OCI-LY1 (cell line): ENCODE measurements at regions not wholly inside any gene's neighbourhood (a gene's known extent, or its start where the extent isn't known, plus 50 kb on each side); places are given as distances from the start of the nearest gene placed in this dataset.

Experiments
- EZH2 ChIP-seq: fragments of 200-600 bp; sonication (generic), shearing (Covaris generic); IDR thresholded peaks from 2 replicates; pipeline ENCODE4 v1.8.0; 2017; ENCODE audit warnings: borderline replicate concordance, mixed run types, mild to moderate bottlenecking, antibody characterized with exemption, low read length, moderate library complexity, mixed read lengths
- TF ChIP-seq, protein P1 (sequence below): fragments of 200-600 bp; sonication (generic), shearing (Covaris generic); IDR thresholded peaks from 2 replicates; pipeline ENCODE4 v1.5.1; 2017; ENCODE audit warnings: mild to moderate bottlenecking, antibody characterized with exemption, low read length, moderate library complexity, mixed read lengths

DNA sequence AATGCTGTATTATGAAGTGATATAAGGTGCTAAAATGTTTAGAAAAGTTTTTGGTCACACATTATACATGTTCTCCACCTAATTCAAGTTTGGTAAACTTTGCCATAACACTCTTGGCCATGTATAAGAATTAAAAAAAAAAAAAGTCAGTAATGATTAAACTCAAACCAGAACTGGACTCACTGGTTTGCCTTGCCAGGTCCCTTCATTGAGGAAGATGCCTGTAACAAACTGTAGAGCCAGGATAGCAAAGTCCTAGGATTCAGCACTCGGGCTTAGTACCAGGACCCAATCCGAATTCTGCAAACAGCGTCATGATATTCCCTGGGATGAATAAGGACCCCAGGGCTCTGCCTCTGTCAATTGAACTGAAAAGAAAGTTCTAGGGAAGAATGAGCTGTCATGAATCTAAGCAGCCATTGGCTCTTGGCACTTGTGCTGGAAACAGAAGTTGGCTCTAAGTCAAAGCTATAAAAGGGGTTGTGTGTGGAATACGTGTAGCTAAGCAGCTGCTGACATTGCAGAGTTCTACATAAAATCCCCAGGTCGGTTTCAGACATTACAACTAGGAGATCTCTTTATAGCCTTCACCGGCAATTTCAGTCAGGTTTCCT, 216.9 kb downstream of the C7orf25 start:
- TF ChIP-seq, protein P1, sequence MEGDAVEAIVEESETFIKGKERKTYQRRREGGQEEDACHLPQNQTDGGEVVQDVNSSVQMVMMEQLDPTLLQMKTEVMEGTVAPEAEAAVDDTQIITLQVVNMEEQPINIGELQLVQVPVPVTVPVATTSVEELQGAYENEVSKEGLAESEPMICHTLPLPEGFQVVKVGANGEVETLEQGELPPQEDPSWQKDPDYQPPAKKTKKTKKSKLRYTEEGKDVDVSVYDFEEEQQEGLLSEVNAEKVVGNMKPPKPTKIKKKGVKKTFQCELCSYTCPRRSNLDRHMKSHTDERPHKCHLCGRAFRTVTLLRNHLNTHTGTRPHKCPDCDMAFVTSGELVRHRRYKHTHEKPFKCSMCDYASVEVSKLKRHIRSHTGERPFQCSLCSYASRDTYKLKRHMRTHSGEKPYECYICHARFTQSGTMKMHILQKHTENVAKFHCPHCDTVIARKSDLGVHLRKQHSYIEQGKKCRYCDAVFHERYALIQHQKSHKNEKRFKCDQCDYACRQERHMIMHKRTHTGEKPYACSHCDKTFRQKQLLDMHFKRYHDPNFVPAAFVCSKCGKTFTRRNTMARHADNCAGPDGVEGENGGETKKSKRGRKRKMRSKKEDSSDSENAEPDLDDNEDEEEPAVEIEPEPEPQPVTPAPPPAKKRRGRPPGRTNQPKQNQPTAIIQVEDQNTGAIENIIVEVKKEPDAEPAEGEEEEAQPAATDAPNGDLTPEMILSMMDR, result no peak
- TF ChIP-seq EZH2, result no peak
